ENCODE measurements at regions not wholly inside any gene's neighbourhood (a gene's known extent, or its start where the extent isn't known, plus 50 kb on each side); places are given as distances from the start of the nearest gene placed in this dataset.
A peak's percentile ranks its signal among the peaks of the same experiment; 100 is the strongest.

GRCh38 chr16:25481636-25482035 lies 210.1 kb upstream of the HS3ST4 start:
- no peak overlapping the region for H3K27ac ChIP-seq (ENCODE audit: insufficient read depth, low read length)
- no peak overlapping the region for H3K9ac ChIP-seq (ENCODE audit: insufficient read depth, low read length)
- H3K4me1 ChIP-seq (ENCODE audit: control insufficient read depth, extremely low read depth, insufficient read depth, low read length), result no peaks in the 10 kb centered on the region
- H3K4me2 ChIP-seq (ENCODE audit: extremely low read depth, insufficient read depth, low read length), result no peak overlapping the region
- DNase-seq (ENCODE audit: low read depth in 2 of 2), result peak in 1 of 2 donors; percentile 9
- H3K36me3 ChIP-seq (ENCODE audit: control insufficient read depth, insufficient read depth, low read length), result no peaks in the 10 kb centered on the region
- H3K4me3 ChIP-seq (replicated peaks in 1 of 4; ENCODE audit: control extremely low read depth in 1 of 4, insufficient read depth in 1 of 4, low read depth in 3 of 4, low read length in 4 of 4), result no peak overlapping the region
- TF ChIP-seq, protein P1, sequence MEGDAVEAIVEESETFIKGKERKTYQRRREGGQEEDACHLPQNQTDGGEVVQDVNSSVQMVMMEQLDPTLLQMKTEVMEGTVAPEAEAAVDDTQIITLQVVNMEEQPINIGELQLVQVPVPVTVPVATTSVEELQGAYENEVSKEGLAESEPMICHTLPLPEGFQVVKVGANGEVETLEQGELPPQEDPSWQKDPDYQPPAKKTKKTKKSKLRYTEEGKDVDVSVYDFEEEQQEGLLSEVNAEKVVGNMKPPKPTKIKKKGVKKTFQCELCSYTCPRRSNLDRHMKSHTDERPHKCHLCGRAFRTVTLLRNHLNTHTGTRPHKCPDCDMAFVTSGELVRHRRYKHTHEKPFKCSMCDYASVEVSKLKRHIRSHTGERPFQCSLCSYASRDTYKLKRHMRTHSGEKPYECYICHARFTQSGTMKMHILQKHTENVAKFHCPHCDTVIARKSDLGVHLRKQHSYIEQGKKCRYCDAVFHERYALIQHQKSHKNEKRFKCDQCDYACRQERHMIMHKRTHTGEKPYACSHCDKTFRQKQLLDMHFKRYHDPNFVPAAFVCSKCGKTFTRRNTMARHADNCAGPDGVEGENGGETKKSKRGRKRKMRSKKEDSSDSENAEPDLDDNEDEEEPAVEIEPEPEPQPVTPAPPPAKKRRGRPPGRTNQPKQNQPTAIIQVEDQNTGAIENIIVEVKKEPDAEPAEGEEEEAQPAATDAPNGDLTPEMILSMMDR (conservative IDR thresholded peaks at IDR 0.05 in 1 of 2, IDR thresholded peaks at IDR 0.05 in 1 of 2; ENCODE audit: low read depth in 1 of 2, low read length in 2 of 2), result no peak
- TF ChIP-seq EZH2 (IDR thresholded peaks at IDR 0.05; ENCODE audit: low read length, missing control alignments), result no peak
- no peaks in the 10 kb centered on the region for H3K27me3 ChIP-seq (ENCODE audit: control insufficient read depth, insufficient read depth, low read length)
- no peak overlapping the region for H2AFZ ChIP-seq (ENCODE audit: low read length)
- no peaks in the 10 kb centered on the region for H3K9me3 ChIP-seq (ENCODE audit: control insufficient read depth, insufficient read depth, low read depth, low read length)
- H4K20me1 ChIP-seq (ENCODE audit: control insufficient read depth, extremely low read depth, insufficient read depth, low read length), result no peaks in the 10 kb centered on the region
- H3K79me2 ChIP-seq (ENCODE audit: control insufficient read depth, insufficient read depth, low read length), result no peaks in the 10 kb centered on the region

- Histone ChIP-seq H3K4me2 (ENCODE audit: extremely low read depth, insufficient read depth, low read length) (no peak overlapping the region), H3K36me3 (ENCODE audit: control insufficient read depth, insufficient read depth, low read length) (no peaks in the 10 kb centered on the region), H3K27ac (ENCODE audit: insufficient read depth, low read length) (no peak overlapping the region), H3K9me3 (ENCODE audit: control insufficient read depth, insufficient read depth, low read depth, low read length) (no peaks in the 10 kb centered on the region), H4K20me1 (ENCODE audit: control insufficient read depth, extremely low read depth, insufficient read depth, low read length) (no peaks in the 10 kb centered on the region), H3K27me3 (ENCODE audit: control insufficient read depth, insufficient read depth, low read length) (no peaks in the 10 kb centered on the region), H3K79me2 (ENCODE audit: control insufficient read depth, insufficient read depth, low read length) (no peaks in the 10 kb centered on the region), H3K9ac (ENCODE audit: insufficient read depth, low read length) (no peak overlapping the region), H2AFZ (ENCODE audit: low read length) (no peak overlapping the region), H3K4me1 (ENCODE audit: control insufficient read depth, extremely low read depth, insufficient read depth, low read length) (no peaks in the 10 kb centered on the region), H3K4me3 (replicated peaks in 1 of 4; ENCODE audit: control extremely low read depth in 1 of 4, insufficient read depth in 1 of 4, low read depth in 3 of 4, low read length in 4 of 4) (no peak overlapping the region)
- DNase-seq (ENCODE audit: low read depth in 2 of 2), result peak in 1 of 2 donors; percentile 7
- TF ChIP-seq, protein P1 (conservative IDR thresholded peaks at IDR 0.05 in 1 of 2, IDR thresholded peaks at IDR 0.05 in 1 of 2; ENCODE audit: low read depth in 1 of 2, low read length in 2 of 2), result no peak
Measured at GRCh38 chr16:25478476-25478875, 213.3 kb upstream of the HS3ST4 start.

DNA sequence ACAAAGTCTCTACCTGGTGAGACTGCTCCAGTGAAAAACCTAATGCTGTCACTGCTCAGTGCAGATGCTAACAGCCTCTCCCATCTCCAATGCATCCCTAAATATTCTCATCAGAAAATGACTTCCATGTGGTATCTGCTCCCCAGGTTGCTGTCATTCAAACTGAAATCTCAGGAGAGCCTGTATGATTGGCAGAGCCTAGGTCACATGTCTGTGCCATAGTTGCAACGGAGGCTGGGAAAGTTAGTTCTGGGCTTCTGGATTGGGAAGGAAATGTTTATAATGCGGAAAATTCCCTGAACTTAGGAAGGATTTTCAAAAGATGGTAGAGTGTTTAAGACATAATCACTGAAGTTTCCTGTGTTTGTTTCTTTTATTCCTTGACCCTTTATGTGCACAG lies 206.4 kb upstream of the ZKSCAN2 start:
- no peak for TF ChIP-seq EZH2 (IDR thresholded peaks at IDR 0.05; ENCODE audit: low read length, missing control alignments)
- TF ChIP-seq, protein P1 (conservative IDR thresholded peaks at IDR 0.05 in 1 of 2, IDR thresholded peaks at IDR 0.05 in 1 of 2; ENCODE audit: low read depth in 1 of 2, low read length in 2 of 2), result no peak
- H3K79me2 ChIP-seq (ENCODE audit: control insufficient read depth, insufficient read depth, low read length), result no peaks in the 10 kb centered on the region
- H3K36me3 ChIP-seq (ENCODE audit: control insufficient read depth, insufficient read depth, low read length), result no peaks in the 10 kb centered on the region
- no peak overlapping the region for H3K9ac ChIP-seq (ENCODE audit: insufficient read depth, low read length)
- no peak overlapping the region for H3K4me2 ChIP-seq (ENCODE audit: extremely low read depth, insufficient read depth, low read length)
- no peak for DNase-seq (ENCODE audit: low read depth in 2 of 2)
- H3K4me1 ChIP-seq (ENCODE audit: control insufficient read depth, extremely low read depth, insufficient read depth, low read length), result no peaks in the 10 kb centered on the region
- H4K20me1 ChIP-seq (ENCODE audit: control insufficient read depth, extremely low read depth, insufficient read depth, low read length), result no peaks in the 10 kb centered on the region
- H3K4me3 ChIP-seq (replicated peaks in 1 of 4; ENCODE audit: control extremely low read depth in 1 of 4, insufficient read depth in 1 of 4, low read depth in 3 of 4, low read length in 4 of 4), result no peak overlapping the region
- no peak overlapping the region for H3K27ac ChIP-seq (ENCODE audit: insufficient read depth, low read length)
- no peaks in the 10 kb centered on the region for H3K27me3 ChIP-seq (ENCODE audit: control insufficient read depth, insufficient read depth, low read length)
- no peak overlapping the region for H2AFZ ChIP-seq (ENCODE audit: low read length)
- H3K9me3 ChIP-seq (ENCODE audit: control insufficient read depth, insufficient read depth, low read depth, low read length), result no peaks in the 10 kb centered on the region

All from fibroblast of lung (primary cell).